GM19240 (cell line): ENCODE measurements at regions not wholly inside any gene's neighbourhood (a gene's known extent, or its start where the extent isn't known, plus 50 kb on each side); places are given as distances from the start of the nearest gene placed in this dataset.

Experiments used
- DNase-seq: peaks from one replicate; pipeline ENCODE4 v3.0.0; 2011; ENCODE audit warnings: low spot score; ENCODE audit not compliant: insufficient read length

DNA sequence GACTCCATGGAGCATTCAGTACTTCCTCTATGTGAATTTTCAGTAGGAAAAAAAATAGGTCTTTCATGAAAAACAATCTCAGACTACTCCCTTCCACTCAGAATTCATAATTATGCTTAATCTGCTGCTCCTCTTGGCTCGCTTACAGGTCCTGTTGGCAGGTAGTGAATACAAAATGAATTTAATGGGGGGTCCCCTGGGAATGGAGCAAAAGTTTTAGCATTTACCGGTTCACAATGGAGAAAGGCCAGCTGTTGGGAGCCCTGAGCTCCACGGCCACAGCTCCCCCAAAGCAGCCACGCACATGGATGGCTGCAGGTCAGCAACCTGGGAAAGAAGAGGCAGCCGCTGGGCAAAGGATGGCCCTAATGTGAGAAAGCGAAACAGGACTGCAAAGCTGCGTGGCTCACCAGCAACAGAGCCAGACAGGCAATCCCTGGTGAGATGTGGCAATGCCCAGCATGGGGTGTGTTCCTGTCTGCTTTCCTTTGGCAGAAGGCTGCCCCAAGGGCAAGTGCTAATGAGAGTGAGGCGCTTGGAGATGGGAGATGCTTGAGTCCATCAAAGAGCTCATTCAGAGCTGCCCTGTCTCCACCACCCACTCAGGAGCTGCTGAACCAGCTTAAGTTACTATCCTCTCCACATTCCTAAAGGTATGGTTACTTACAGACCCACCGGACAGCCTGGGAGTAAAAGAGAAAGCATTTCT is 447.4 kb downstream of the EPHA4 start:
- DNase-seq: no peak

DNA sequence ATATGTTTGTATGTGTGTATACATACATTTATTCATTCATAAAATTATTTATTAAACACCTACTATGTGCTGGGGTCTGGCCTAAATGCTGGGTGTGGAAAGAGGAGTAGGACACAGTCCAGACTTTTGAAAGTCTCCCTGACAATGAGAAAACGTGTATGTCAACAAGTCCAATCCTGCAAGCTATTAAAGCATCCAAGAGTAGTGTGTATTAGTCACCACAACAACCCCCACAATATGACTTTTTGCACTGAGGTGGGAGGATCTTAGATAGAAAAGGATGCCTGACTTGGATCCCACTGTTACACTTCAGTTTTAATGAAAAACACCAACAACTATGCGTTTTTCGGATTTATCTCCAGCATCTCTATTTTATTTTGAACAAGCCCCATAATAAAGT is 446.4 kb downstream of the EPHA4 start:
- DNase-seq: no peak

DNA sequence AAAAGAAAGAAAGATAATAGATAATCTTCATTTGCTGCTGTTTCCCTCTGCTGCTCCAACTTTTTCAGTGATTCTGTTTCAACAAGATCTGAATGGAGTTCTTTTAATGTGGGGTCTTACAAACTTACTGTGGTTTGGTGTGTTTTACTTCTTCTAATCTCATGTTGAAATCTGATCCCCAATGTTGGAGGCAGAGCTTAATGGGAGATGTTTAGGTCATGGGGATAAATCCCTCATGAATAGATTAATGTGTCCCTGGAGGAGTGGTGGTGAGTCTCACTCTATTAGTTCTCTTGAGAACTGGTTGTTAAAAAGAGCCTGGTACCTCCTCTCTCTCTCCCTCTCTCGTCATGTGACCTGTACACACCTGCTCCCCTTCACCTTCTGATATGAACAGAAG is 442.4 kb downstream of the EPHA4 start:
- no peak for DNase-seq

DNA sequence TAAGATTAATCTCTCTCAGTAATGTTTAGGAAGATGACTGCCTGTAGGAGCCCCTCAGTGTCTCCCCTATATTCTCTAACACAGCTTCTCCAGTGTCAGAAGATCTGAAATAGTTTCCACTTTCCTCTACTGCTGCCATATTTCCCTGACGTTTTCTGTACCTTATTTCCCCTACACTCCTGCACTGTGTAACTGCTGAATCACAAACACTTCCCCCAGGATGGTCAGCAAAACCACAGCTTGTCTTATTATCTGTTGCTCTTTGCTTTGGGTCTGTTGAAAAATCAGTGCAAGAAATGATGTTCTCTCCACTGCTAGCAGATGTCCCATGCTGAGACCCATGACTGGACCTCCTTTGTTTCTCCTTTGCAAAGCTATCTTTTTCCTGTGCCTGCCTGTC is 441.7 kb downstream of the EPHA4 start:
- DNase-seq: no peak

DNA sequence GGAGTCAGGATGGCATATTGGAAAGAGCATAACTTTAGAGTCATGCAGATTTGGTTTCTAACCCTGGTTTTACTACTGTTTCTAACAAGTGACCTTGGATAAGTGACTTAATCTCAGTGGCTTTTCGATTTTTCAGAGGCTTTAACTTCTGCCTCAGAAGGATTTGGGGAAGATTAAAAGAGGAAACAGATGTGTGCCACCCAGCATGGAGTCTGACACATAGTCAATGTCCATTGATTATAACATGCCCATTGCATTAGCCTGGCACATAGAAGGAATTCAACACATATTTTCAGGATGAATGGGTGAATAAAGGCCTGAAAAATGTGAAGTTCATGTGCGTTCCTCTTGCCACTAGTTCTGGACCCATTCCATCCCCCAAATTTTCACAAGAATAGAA is 438.2 kb downstream of the EPHA4 start:
- no peak for DNase-seq

DNA sequence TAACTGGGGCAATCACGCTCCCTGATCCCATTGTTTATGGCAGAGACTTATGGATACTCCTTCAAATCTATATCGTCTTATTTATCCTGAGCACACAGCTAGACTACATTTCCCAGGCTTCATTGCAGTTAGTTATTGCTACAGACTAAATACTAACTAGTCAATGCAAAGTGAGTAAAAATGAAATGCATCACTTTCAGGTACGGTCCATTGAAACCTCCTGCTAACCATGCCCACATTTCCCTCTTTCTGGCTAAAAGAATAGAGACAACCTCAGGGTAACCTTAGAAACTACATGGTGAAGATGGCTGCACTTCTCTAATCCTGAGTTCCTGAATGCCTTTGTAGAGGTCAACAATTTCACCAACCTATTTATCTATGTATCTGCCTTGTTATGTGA is 437.4 kb downstream of the EPHA4 start:
- DNase-seq: no peak

DNA sequence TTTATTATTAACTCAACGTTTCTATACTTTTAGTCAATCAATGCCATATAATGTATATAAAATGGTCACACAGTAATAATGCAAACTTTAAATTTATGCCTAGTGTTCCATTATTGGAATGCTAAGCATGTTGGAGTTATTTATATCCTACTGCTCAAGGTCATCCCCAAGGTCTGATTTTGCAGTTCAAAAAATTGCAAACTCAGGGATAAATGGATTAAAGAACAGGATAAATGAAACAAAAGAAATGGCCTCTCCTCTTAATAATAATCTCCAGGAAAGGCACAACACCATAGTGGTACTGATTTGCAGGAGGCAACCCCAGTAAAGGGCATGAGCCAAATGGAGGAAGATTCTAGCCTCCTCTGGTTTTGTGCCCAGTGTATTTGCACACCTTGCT is 436.4 kb downstream of the EPHA4 start:
- no peak for DNase-seq

DNA sequence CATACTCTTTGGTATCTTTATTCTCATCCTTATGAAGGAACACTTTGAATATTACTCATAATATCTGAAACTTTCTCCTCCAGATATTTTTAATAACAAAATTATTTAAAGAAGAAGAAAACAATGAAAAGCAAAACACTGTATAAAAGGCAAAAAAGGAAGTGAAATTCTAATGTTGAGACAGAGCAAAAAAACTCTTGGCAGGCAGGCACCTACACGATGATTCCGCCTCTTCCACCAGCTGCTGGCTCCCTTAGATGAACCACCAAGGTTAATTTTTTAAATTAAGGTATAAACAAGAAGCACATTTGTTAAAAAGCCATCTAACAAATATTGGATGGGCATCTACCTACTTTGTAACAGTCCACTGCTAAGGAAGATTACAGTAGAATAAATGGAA is 434.7 kb downstream of the EPHA4 start:
- DNase-seq: no peak

DNA sequence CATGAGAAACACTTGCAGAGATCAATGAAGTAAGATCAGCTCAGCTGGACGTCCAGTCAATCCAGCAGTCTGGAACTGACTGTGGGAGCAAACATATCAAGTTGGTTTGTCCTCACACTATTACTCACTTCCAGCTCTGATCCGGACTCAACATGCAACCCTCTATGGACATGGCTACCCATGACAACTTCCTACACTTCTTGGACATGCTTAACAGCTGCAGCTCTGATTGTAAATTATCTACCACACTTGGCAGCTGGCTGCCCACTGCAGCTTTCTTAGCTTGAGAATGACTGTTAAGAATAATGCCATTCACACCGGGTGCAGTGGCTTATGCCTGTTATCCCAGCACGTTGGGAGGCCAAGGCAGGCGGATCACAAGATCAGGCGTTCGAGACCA is 429.8 kb downstream of the EPHA4 start:
- no peak for DNase-seq

DNA sequence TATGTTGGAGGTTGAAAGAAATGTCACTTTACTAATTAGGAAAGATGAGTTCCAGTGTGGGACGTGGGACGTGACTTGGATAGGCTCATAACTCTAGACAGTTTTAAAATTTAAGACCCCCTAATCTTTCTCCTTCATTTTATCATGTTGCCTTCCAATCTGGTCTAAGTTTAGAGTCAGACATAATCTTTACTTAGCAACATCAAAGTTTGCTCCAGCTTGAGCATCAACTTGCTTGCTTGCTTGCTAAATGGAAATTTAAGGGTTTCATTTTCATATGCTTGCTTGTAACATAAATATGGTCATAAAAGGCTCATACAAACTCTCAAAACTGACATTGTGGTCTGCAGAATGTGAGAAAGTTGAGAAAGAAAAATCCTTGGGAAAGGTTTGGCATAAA is 428.9 kb downstream of the EPHA4 start:
- DNase-seq: no peak

DNA sequence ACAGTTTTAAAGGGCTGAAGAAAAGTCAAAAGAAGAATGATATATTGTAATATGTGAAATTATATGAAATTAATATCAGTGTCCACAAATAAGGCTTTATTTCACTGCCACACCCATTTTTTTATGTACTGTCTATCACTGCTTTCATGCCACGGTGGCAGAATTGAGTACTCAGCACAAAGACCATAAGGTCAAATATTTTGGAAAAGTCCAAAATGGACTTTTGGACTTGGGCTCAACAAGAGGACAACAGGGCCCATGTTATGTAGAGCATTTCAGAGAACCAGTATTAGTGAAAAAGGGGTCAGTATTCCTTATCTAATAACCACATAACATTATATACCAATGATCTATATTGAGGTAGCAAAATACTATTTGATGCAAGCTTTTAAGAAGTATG is 427.2 kb downstream of the EPHA4 start:
- no peak for DNase-seq

DNA sequence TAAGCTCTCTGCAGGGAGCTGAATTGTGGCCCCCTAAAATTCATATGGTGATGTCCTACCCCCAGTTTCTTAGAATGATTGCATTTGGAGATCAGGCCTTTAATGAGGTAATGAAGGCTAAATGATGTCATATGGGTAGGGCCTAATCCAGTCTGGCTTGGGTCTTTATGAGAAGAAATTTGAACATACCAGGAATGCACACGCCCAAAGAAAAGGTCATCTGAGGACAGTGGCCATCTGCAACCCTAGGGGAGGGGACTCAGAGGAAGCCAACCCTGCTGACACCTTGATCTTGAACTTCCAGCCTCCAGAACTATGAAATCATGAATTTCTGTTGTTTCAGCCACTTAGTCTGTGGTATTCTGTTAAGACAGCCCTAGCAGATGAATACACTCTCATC is 426.7 kb downstream of the EPHA4 start:
- no peak for DNase-seq

DNA sequence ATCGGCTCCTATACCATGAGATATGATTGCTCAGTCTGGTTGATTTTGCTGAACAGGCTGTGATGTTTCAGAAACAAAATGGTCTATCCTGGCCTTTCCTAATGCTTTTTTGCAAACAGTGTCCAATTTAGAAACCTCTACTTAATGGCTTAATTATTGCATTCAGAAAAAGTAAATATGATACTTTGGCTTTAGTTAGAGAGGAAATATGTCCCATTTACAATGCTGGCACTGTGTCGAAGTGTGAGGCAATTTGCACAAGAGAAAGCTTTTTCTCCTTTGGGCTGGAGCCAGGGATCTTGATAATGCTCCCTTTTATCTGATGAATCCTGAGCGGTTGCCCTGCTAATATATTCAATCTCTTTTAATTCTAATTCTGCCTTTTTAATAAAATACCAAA is 418.9 kb downstream of the EPHA4 start:
- no peak for DNase-seq

DNA sequence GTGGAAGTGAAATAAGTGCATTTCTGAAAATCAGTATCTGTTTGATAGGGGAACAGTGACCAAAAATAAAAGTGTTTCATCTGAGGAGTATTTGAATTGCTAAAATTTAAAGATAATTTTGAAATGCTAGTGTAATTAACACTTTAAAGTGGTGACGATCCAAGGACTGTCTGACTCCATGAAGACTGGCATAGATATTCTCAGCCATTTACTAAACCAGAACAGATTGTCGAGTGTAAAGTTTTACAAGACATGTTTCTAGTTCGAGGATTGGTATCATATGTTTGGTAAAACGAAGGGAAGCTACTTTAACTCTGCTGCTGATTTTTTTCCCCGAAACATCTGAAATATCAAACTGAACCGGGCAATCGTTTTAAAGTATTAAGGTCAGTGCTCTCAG is 417.9 kb downstream of the EPHA4 start:
- no peak for DNase-seq

DNA sequence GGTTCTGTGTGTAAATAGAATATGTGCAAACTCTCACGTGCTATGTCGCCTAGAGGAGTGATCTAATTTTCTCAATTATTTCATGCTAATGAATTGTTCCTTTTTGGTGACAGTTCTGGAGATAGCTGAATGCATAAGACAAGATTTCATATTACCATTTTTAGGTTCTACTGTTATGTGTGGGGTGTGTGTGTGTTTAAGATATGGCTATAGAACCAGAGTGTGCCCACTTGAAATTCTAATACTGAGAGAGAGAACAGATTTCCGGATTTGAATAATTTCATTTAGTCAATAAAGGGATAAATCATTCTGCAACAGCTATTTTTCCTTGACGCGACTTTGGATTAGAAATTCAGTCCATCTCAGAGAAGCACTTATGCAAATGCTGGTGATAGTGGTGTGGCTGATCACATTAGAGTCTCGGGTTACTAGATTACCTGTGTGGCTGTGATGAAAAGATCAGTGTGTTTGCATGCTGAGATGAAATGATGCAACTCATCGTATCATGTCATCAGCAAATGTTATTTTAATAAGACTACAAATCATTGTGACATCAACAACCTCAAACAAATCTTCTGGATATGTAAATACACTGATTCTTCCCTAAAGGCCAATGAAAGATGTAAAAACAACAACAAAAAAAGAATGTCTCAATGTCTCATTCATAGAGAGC is 415.9 kb downstream of the EPHA4 start:
- no peak for DNase-seq

DNA sequence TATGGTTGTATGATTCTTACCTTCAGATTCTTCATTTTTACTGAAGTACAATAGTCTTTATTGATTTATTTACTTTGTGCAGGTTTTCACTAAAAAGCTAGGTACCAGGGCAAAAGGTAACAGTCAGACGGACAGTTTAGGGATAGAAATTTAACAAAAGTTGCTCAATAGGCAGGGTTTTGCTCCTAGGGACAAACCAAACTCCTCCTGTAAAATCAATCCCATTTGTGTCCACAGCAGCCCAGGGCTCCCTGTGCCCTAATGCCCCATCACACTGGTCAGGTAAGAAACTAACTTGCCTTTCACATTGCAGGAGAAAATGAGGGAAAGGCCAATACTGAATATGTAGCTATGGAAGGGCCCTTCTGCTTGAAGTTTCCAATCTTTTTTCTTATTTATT is 410.9 kb downstream of the EPHA4 start:
- DNase-seq: no peak

DNA sequence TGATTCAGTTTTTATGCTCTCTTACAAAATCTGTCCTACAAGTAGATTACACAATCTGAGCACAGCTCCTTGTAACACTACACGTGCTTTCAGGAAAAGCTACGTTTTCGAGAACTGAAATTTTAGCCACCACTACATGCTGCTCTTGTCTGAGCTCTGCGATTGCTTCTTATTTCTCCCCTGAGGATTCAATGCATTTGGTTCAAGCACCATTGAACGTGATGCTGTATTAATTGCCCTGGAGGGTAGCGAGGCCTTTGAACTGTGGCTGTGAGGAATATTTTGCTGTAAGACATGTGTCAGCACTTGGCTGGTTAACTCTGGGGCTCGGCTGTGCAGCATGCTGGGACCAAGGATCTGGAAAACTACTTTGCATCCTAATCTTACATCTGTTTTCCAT is 405.8 kb downstream of the EPHA4 start:
- DNase-seq: no peak

DNA sequence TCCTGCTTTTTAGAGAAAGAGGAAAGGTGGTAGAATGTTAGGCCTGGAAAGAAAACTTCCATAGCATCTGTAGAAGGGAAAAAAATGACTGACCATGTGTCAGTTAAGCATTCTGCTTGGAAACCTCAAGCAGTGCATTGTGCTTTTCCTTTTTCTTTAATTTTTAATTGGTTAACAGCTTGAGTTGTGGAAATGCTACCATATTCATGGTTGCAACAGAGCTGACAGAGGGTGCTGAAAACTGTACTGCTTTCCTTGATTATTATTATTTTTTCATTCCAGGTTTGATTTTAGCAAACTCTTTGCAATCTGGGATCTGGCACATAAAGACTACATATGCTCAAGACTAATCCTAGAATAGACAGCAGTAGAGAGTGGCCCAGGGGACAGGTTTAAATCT is 404.5 kb downstream of the EPHA4 start:
- no peak for DNase-seq

DNA sequence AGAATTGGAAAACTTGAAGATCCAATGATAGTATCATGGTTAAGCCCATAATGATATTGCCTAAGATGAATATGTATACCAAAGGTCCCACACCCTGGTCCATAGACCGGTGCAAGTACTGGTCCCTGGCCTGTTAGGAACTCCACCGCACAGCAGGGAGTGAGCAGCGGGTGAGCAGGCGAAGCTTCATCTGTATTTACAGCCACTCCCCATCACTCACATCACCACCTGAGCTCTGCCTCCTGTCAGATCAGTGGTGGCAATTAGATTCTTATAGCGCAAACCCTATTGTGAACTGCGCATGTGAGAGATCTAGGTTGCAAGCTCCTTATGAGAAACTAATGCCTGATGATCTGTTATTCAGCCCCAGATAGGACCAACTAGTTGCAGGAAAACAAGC is 402.4 kb downstream of the EPHA4 start:
- DNase-seq: no peak

DNA sequence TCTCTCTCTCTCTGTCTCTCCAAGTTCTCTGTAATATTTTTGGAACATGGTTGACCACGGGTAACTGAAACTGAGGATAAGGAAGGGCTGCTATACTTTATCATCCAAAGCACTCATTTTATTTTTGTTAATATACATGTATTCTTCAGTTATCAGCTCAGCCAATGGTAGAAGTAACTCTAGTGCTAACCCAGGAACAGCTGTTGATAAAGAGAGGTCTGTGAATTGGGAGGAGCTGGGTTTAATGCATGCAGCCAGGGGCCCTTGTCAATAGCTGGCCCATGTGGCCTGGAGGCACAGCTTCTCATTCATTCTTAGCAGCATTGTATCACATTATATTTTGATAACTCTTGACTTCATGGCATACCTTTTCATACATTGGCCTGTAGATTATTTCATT is 401.6 kb downstream of the EPHA4 start:
- no peak for DNase-seq

DNA sequence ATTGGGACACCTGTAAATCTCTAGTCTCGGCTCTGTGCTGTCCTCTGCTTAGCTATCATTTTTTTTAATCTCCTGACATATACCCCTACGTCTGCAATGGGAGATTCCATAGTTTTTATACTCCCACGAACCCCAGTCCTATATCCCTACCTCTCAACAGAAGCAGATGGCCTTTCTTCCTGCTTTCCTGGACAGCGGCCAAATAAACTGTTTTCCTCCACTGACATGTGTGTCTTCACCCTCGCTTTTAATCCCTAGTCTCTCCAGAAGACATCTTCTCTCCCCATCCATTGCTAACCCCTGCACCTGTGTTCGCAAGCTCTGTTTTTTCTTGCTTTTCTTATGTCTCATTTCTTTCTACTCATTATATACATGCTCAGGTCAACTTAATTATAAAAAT is 395.4 kb downstream of the EPHA4 start:
- DNase-seq: no peak

DNA sequence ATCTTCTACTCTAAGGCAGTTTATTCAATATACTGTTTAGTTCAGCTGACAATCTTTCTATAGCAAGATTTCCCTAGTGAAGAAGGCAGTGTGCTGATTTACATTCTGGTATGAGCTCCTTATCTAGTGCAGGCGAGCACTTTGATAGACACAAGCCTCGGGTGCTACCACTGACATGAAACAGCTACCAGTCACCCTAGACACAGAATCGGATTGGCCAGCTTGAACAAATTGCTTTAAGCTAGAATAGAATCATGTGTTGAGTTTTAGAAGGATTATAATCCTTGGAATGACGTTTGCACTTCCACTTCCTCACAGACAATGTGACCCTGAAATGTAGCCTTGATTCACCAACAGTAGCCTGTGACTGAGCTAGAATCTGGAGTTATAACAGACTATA is 394.0 kb downstream of the EPHA4 start:
- no peak for DNase-seq

DNA sequence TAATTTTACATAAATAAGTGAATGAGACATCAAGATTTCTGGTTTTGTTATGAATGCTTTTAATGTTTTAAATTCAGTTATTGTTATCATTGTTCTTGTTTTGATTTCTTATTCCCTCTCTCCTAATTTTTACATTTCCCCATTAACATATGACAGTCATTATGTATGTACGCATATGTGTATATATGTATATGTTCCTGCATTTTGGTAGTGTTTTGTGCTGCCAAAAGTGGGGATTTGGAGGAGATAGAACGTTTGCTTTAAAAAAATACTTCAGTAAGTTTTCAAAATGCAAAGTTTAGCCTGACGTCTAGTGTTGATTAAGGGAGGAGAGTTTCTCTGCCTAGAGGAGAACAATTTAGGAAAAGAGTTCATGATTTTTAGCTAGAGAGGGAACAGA is 385.2 kb downstream of the EPHA4 start:
- no peak for DNase-seq
